HepG2 (cell line): ENCODE measurements at regions not wholly inside any gene's neighbourhood (a gene's known extent, or its start where the extent isn't known, plus 50 kb on each side); places are given as distances from the start of the nearest gene placed in this dataset.

Experiments
- ATAC-seq: fragments of 200-7000 bp; cut with Tn5 transposase; 3 replicates; pipeline ENCODE4 v1.9.1; 2020; ENCODE audit warnings: mild to moderate bottlenecking, moderate library complexity
- BruUV-seq: library from RNA; stranded (reverse); fragments of 400-500 nt; replicated peaks from 2 replicates; lab custom pipeline; 2021; lab: Mats Ljungman, UMichigan
- CTCF ChIA-PET: fragments of 300-600 bp; formaldehyde crosslinking; extraction: SDS; loops from one replicate; lab custom pipeline; 2021; ENCODE audit warnings: low total read pairs, inconsistent platforms, low intra/inter-chr PET ratio; lab: Yijun Ruan, JAX
- POLR2A ChIA-PET: fragments of 350-600 bp; sonication (Branson Sonifier 250); formaldehyde crosslinking; loops from one replicate; lab custom pipeline; 2020; ENCODE audit warnings: antibody characterized with exemption, inconsistent platforms; lab: Yijun Ruan, JAX
- DNase-seq: peaks from one replicate; pipeline ENCODE4 v3.0.0-alpha.2; 2015; ENCODE audit warnings: low spot score
- FAIRE-seq: peaks from 3 replicates; lab custom pipeline; 2011; peaks lifted over from hg19 to GRCh38; lab: Jason Lieb, UNC
- H2AFZ ChIP-seq: one replicate; pipeline ENCODE4 v1.6.1; 2011; ENCODE audit warnings: low read length, inconsistent platforms
- H3K27ac ChIP-seq: fragments of 300-600 bp; 3 replicates; pipeline ENCODE4 v1.8.0; 2011; ENCODE audit warnings: mixed run types, mild to moderate bottlenecking, mixed read lengths, low read length, inconsistent platforms; ENCODE audit not compliant: insufficient read depth; ENCODE audit errors: extremely low read length
- H3K27me3 ChIP-seq, 2 experiments: fragments of 200-600 bp in 1 of 2; 2 replicates in 1 of 2; 3 replicates in 1 of 2; pipeline versions ENCODE4 v1.6.0 to v1.8.0; 2011; ENCODE audit warnings: low read length in 2 of 2, mild to moderate bottlenecking in 2 of 2, moderate library complexity in 2 of 2, inconsistent platforms in 1 of 2; ENCODE audit not compliant: insufficient read depth in 2 of 2, control insufficient read depth in 1 of 2
- H3K36me3 ChIP-seq, 2 experiments: fragments of 200-600 bp in 1 of 2; replicated peaks in 1 of 2; 2 replicates in 1 of 2; 3 replicates in 1 of 2; pipeline versions ENCODE4 v1.5.1 to v1.8.0; 2011; ENCODE audit warnings: low read length in 2 of 2, inconsistent platforms in 1 of 2; ENCODE audit not compliant: insufficient read depth in 2 of 2, control insufficient read depth in 1 of 2
- H3K4me1 ChIP-seq: 2 replicates; pipeline ENCODE4 v1.5.1; 2012; ENCODE audit warnings: low read length, inconsistent platforms; ENCODE audit not compliant: insufficient read depth
- H3K4me2 ChIP-seq: 2 replicates; pipeline ENCODE4 v1.6.0; 2011; ENCODE audit warnings: low read depth, low read length, inconsistent platforms
- H3K4me3 ChIP-seq, 3 experiments: fragments of 200-600 bp in 1 of 3; sonication (generic), shearing (Covaris generic) in 1 of 3; replicated peaks in 1 of 3; 2 replicates each; pipeline ENCODE4 v1.5.1; 2011 to 2016; ENCODE audit warnings: low read length in 3 of 3, inconsistent platforms in 2 of 3, low read depth in 2 of 3, mild to moderate bottlenecking in 2 of 3, control low read depth in 1 of 3, mixed read lengths in 1 of 3; ENCODE audit not compliant: insufficient read depth in 1 of 3
- H3K79me2 ChIP-seq: one replicate; pipeline ENCODE4 v1.6.1; 2011; ENCODE audit warnings: low read length, inconsistent platforms; ENCODE audit not compliant: insufficient read depth
- H3K9ac ChIP-seq: 2 replicates; pipeline ENCODE4 v1.6.0; 2011; ENCODE audit warnings: mild to moderate bottlenecking, low read depth, low read length, inconsistent platforms; ENCODE audit not compliant: insufficient read depth
- H3K9me3 ChIP-seq: 2 replicates; pipeline ENCODE4 v1.5.1; 2012; ENCODE audit warnings: mild to moderate bottlenecking, low read length
- H4K20me1 ChIP-seq: 2 replicates; pipeline ENCODE4 v1.6.0; 2011; ENCODE audit warnings: inconsistent platforms, mild to moderate bottlenecking, low read length, moderate library complexity; ENCODE audit not compliant: insufficient read depth
- FOXP1 ChIP-seq, 2 experiments: fragments of 450-650 bp in 1 of 2; IDR thresholded peaks; 2 replicates each; pipeline ENCODE4 v1.6.1; 2017 to 2018; ENCODE audit warnings: antibody characterized with exemption in 1 of 2
- KDM2A ChIP-seq: sonication (generic); formaldehyde crosslinking; IDR thresholded peaks from 2 replicates; pipeline ENCODE4 v1.4.0; 2020; ENCODE audit warnings: low read depth, missing genetic modification reagents, borderline replicate concordance
- MAFF ChIP-seq: IDR thresholded peaks from 2 replicates; pipeline ENCODE4 v1.6.1; 2011; ENCODE audit warnings: low read depth, low read length, improper control_type of control experiment
- RBM39 ChIP-seq: fragments of 200-400 bp; formaldehyde crosslinking; IDR thresholded peaks from one replicate; pipeline ENCODE4 v1.6.1; 2018; ENCODE audit warnings: antibody characterized with exemption, mild to moderate bottlenecking, low read depth, low read length; ENCODE audit not compliant: poor library complexity, severe bottlenecking
- RFX3 ChIP-seq: IDR thresholded peaks from 2 replicates; pipeline ENCODE4 v1.6.1; 2016; ENCODE audit warnings: missing biosample characterization, missing genetic modification reagents
- ZBTB1 ChIP-seq: sonication (generic); formaldehyde crosslinking; IDR thresholded peaks from 2 replicates; pipeline ENCODE4 v1.4.0; 2020; ENCODE audit warnings: missing genetic modification reagents, borderline replicate concordance
- WGBS: methylation state at CpG from one replicate; pipeline ENCODE4 v1.1.6; 2017; ENCODE audit warnings: low lambda C conversion rate; 5-methylcytosine and 5-hydroxymethylcytosine counted together
- in situ Hi-C: cut with HindIII; loops from 2 replicates; pipeline ENCODE4 v1.10.0; 2017; ENCODE audit warnings: low pct_unique_long_range_greater_than_20kb; ENCODE audit not compliant: extremely low pct_ligation_motif_present
- intact Hi-C: fragments of 100-400 bp; cut with micrococcal nuclease; formaldehyde crosslinking; loops from one replicate; pipeline ENCODE4 v1.10.0; 2022; ENCODE audit not compliant: unreplicated experiment
- TF ChIP-seq, protein P1 (sequence below): sonication (generic); formaldehyde crosslinking; IDR thresholded peaks from 2 replicates; pipeline ENCODE4 v1.4.0; 2020; ENCODE audit warnings: mild to moderate bottlenecking, missing genetic modification reagents
- TF ChIP-seq, protein P2 (sequence below): sonication (generic); formaldehyde crosslinking; IDR thresholded peaks from 2 replicates; pipeline ENCODE4 v1.4.0; 2020; ENCODE audit warnings: missing genetic modification reagents, borderline replicate concordance
- TF ChIP-seq, protein P3 (sequence below): sonication (generic); formaldehyde crosslinking; IDR thresholded peaks from 2 replicates; pipeline ENCODE4 v1.5.1; 2020; ENCODE audit warnings: mild to moderate bottlenecking, missing genetic modification reagents, borderline replicate concordance

DNA sequence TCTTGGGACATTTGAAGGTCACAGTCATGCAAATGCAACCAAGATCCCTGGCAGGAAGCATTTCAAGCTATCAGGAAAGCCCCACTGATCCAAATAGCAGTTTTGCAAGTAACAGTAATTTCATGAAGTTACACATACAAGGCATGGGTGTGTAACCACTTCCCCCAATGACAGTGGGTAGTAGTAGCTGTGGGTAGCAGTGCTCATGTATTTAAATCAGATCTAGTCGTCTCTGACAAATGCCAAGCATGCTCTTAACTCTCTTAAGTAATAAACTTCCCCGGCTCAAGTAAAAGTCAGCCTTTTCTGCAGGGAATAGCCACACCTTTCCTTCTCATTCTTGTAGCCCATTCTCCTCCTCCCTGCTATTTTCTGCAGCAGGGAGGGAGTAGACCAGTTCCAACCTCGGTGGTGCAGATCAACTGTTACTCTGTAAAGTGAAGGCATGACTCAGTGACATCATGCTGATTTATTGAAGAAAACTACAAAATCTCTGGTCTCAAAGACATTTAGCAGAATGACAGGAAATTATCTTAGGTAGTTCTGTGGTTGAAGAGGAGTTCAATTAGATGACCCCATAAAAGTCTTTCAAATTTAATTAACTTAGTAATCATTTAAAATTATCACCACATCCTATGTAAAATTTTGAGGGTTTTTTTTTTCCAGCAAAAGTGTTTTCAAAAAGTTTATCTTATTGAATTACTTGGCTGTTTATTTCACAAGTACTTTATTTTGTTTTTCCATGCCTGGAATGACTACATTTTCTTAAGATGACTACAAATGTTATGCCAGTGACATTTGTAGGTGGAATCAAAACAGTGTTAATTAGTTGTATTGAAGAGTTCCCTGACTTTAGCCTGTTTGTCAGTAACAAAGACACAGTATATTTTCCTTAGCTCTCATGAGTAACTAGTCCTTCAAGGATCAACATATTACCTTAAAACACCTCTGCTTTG lies 568.3 kb downstream of the INHBA start:
- H4K20me1 ChIP-seq, result no peaks in the 10 kb centered on the region
- H3K4me2 ChIP-seq, result no peak overlapping the region
- ChIA-PET CTCF (no interaction called here), POLR2A (no interaction called here)
- ATAC-seq, result no peak
- no TSS peak for BruUV-seq
- no peak for DNase-seq
- no peaks in the 10 kb centered on the region for H3K36me3 ChIP-seq
- H3K9me3 ChIP-seq, result no peaks in the 10 kb centered on the region
- in situ Hi-C loops (no loop called here), intact Hi-C loops (no loop called here)
- TF ChIP-seq, protein P1, sequence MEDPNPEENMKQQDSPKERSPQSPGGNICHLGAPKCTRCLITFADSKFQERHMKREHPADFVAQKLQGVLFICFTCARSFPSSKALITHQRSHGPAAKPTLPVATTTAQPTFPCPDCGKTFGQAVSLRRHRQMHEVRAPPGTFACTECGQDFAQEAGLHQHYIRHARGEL, result no peak
- TF ChIP-seq, protein P2, sequence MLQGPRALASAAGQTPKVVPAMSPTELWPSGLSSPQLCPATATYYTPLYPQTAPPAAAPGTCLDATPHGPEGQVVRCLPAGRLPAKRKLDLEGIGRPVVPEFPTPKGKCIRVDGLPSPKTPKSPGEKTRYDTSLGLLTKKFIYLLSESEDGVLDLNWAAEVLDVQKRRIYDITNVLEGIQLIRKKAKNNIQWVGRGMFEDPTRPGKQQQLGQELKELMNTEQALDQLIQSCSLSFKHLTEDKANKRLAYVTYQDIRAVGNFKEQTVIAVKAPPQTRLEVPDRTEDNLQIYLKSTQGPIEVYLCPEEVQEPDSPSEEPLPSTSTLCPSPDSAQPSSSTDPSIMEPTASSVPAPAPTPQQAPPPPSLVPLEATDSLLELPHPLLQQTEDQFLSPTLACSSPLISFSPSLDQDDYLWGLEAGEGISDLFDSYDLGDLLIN, result no peak
- no peak for TF ChIP-seq ZBTB1 (CRISPR knock-in tag)
- TF ChIP-seq MAFF, result no peak
- TF ChIP-seq FOXP1 (IDR thresholded peaks at IDR 0.05), result no peak
- TF ChIP-seq FOXP1 (CRISPR knock-in tag; IDR thresholded peaks at IDR 0.05), result no peak
- TF ChIP-seq RBM39, result no peak
- TF ChIP-seq, protein P3, sequence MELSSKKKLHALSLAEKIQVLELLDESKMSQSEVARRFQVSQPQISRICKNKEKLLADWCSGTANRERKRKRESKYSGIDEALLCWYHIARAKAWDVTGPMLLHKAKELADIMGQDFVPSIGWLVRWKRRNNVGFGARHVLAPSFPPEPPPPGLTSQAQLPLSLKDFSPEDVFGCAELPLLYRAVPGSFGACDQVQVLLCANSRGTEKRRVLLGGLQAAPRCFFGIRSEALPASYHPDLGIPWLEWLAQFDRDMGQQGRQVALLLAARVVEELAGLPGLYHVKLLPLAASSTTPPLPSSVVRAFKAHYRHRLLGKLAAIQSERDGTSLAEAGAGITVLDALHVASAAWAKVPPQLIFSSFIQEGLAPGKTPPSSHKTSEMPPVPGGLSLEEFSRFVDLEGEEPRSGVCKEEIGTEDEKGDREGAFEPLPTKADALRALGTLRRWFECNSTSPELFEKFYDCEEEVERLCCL (CRISPR knock-in tag), result no peak
- no peak for TF ChIP-seq RFX3
- no peak for TF ChIP-seq KDM2A (CRISPR knock-in tag)
- H3K27ac ChIP-seq, result no peak overlapping the region
- H3K4me3 ChIP-seq, result no peak overlapping the region
- H3K9ac ChIP-seq, result no peak overlapping the region
- no peak overlapping the region for H2AFZ ChIP-seq
- H3K79me2 ChIP-seq, result no peaks in the 10 kb centered on the region
- no peaks in the 10 kb centered on the region for H3K4me1 ChIP-seq
- 10% methylated on average over 3 of the region's 3 CpGs for whole genome bisulfite sequencing
- FAIRE-seq, result no peak
- H3K27me3 ChIP-seq, result no peaks in the 10 kb centered on the region
